ENCODE measurements at regions not wholly inside any gene's neighbourhood (a gene's known extent, or its start where the extent isn't known, plus 50 kb on each side); places are given as distances from the start of the nearest gene placed in this dataset.

DNA sequence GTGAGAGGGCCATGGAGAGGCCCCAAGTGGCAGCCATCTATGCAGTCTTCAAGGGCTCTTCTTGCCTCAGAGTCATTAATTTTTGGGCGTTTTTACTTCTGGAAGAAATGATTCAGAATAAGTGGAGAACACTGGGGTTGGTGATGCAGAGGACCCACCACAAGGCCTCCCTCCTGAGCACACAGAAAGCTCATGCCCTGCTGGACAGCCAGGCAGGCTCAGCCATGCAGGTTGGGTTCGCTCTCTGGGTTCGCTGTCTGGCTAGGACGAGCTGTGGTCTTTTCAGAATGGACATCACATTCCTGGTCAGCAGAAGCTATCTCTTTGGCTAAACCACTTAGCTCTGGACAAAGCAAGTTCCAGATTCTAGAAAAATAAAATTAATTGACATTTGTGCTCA, 480.8 kb downstream of the RPS24 start:
- TF ChIP-seq ZFX (IDR thresholded peaks at IDR 0.05; ENCODE audit: borderline replicate concordance) (no peak), CTCF (IDR thresholded peaks at IDR 0.05) (no peak)
- H3K27ac ChIP-seq: no peak overlapping the region

DNA sequence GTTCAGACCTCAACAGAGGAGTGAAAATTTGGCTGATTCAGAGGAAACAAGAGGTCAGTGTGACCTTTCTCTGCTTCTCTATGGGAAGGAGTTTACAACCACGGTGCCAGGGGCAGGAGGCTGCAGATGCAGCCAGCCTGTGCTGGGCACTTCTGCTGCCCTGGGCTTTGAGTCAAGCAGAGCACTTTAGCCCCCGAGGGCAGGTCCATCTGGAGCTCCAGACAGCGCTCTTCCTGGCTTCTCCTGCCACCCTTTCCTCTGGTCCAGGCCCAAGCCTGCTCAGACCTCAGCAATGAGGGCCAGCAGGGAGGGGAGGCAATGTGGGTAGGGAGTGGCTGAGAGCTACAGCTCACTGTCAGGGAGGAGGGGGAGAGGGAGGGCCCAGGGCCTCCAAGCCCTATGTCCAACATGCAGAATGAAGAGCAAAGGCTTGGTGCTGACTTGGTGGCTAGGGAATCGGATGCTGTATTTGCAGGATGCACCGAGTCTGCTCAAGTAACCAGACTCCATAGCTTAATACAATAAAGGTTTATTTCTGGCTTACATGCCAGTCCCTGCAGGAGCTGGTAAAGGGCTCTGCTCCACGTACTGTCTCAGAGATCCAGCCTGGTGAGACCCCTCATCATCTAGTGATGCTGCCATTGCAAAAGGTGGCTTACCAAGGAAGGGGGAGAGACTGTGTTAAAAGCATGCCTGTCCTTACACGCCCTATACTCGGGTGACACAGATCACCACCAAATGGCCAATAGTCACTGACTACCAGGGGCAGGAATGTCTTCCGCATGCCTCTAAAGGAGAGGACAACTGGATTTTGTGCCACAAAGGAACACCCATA, 481.6 kb downstream of the RPS24 start:
- H3K27ac ChIP-seq: no peak overlapping the region
- TF ChIP-seq ZFX (IDR thresholded peaks at IDR 0.05; ENCODE audit: borderline replicate concordance): no peak
- TF ChIP-seq CTCF (IDR thresholded peaks at IDR 0.05): no peak

GRCh38 chr10:78515873-78516153, 482.1 kb downstream of the RPS24 start:
- no peak for TF ChIP-seq ZFX (IDR thresholded peaks at IDR 0.05; ENCODE audit: borderline replicate concordance)
- no peak for TF ChIP-seq CTCF (IDR thresholded peaks at IDR 0.05)
- no peak overlapping the region for H3K27ac ChIP-seq

DNA sequence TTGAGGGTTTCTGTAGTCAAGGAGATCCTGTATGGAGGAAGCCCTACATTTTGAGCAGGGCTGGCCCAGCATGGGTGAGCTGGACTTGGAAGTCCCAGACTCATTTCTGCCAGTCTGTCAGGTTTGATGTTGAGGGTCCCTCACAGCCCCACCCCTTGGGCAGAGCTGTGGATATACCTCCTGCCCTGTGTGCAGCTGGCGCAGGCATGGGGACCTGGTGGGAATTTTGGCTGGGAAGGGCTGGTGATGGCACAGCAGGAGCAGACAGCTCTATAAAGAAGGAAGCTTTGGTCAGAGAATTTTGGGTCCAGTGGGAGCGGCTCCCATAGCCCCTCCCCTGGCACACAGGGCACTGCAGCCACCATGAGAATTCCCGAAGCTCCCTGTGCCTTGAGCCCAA, 482.6 kb downstream of the RPS24 start:
- H3K27ac ChIP-seq: no peak overlapping the region
- TF ChIP-seq ZFX (IDR thresholded peaks at IDR 0.05; ENCODE audit: borderline replicate concordance) (no peak), CTCF (IDR thresholded peaks at IDR 0.05) (no peak)

DNA sequence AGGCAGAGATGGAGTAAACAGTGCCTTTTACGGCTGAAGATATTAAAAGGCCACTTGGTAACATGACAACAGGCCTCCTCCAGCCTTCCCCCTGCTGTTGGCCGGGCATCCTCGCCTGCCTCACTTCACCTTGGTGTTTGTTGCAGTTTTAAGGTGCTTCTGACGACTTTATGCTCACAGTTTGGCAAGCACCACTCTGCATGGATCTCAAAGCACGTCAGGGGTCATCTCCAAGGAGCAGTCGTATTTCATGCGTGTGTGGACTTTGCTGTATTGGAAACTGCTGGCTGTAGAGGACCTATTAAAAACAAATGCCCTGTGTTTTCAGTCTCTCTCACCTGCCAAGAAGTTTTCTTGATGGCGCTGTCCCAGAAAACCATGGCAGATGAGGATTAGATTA, 483.1 kb downstream of the RPS24 start:
- H3K27ac ChIP-seq: no peak overlapping the region
- TF ChIP-seq ZFX (IDR thresholded peaks at IDR 0.05; ENCODE audit: borderline replicate concordance) (no peak), CTCF (IDR thresholded peaks at IDR 0.05) (no peak)

DNA sequence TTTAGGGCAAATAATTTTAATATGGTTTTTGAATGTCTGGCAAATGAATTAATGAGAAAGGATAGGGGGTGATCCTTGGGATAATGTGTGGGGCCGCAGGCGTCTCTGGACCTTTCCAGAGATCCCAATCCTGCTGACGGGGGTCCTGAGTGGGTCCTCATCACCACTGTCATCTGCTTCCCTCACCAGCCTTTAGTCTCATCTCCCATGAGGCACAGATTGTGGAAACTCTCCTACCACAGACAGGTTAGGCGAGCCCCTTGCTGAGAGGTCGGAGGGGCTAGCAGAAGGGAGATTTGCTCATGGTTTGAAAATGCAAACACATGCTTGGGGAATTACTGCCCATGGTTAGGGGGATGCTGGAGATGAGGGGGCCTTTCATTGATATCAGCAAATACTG, 484.6 kb downstream of the RPS24 start:
- no peak overlapping the region for H3K27ac ChIP-seq
- no peak for TF ChIP-seq ZFX (IDR thresholded peaks at IDR 0.05; ENCODE audit: borderline replicate concordance)
- TF ChIP-seq CTCF (IDR thresholded peaks at IDR 0.05): no peak

DNA sequence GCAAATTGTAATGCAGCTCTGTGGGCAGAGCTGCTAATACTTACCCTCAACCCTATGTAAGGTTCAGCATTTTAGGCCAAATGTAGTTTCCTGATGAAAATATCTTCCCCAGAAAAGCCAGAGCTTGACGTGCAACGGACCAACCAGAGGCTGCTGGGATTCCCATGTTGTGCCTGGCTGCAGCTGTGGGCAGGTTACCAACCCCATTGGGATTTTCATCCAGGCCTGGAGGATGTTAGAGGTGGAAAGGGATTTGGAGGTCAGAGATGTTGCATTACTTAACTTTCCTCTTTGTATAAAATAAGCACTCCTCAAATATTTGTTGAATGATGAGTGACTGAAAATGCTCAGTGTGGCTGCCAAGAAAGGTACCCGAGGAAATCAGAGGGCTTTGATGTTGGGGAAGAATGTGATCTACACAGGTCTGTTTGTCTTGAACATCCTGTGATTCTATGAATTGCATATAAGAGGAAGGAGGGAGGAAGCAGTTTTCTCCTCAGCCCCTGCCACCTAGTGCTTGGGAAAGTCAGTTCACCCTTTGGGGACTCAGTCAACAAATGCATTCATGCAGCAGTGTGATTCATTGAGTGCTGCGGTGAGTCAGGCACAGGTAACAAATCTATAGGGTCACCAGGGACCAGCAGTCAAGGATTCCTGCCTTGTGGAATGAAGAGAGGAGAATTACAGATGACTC, 487.2 kb downstream of the RPS24 start:
- TF ChIP-seq ZFX (IDR thresholded peaks at IDR 0.05; ENCODE audit: borderline replicate concordance): no peak
- TF ChIP-seq CTCF (IDR thresholded peaks at IDR 0.05): no peak
- H3K27ac ChIP-seq: no peak overlapping the region

Measured in 22Rv1 (cell line).